ENCODE measurements at regions not wholly inside any gene's neighbourhood (a gene's known extent, or its start where the extent isn't known, plus 50 kb on each side); places are given as distances from the start of the nearest gene placed in this dataset.

GRCh38 chr3:81048058-81048665, 713.3 kb downstream of the GBE1 start:
- no peaks in the 10 kb centered on the region for H3K9me3 Mint-ChIP-seq
- no peak overlapping the region for H3K4me3 Mint-ChIP-seq
- no peaks in the 10 kb centered on the region for H3K36me3 Mint-ChIP-seq (ENCODE audit: low read depth)
- no peaks in the 10 kb centered on the region for H3K4me1 Mint-ChIP-seq
- TF ChIP-seq CTCF (IDR thresholded peaks at IDR 0.05; ENCODE audit: unreplicated experiment in 3 of 3): no peak
- no peak overlapping the region for H3K27ac Mint-ChIP-seq
- peaks cover 4% of the 10 kb centered on the region for H3K27me3 Mint-ChIP-seq (ENCODE audit: low read depth)

GRCh38 chr3:81045976-81046375, 715.5 kb downstream of the GBE1 start:
- Mint-ChIP-seq H3K4me1 (no peaks in the 10 kb centered on the region), H3K9me3 (no peaks in the 10 kb centered on the region), H3K27ac (no peak overlapping the region), H3K36me3 (ENCODE audit: low read depth) (no peaks in the 10 kb centered on the region), H3K4me3 (no peak overlapping the region), H3K27me3 (ENCODE audit: low read depth) (peaks cover 4% of the 10 kb centered on the region)
- TF ChIP-seq CTCF (IDR thresholded peaks at IDR 0.05; ENCODE audit: unreplicated experiment in 3 of 3): no peak

- H3K36me3 Mint-ChIP-seq (ENCODE audit: low read depth): no peaks in the 10 kb centered on the region
- H3K4me3 Mint-ChIP-seq: no peak overlapping the region
- no peaks in the 10 kb centered on the region for H3K9me3 Mint-ChIP-seq
- peaks cover 4% of the 10 kb centered on the region for H3K27me3 Mint-ChIP-seq (ENCODE audit: low read depth)
- H3K27ac Mint-ChIP-seq: no peak overlapping the region
- no peaks in the 10 kb centered on the region for H3K4me1 Mint-ChIP-seq
- TF ChIP-seq CTCF (IDR thresholded peaks at IDR 0.05; ENCODE audit: unreplicated experiment in 3 of 3): no peak
Observed at GRCh38 chr3:81045246-81045645, 716.2 kb downstream of the GBE1 start.

GRCh38 chr3:81043660-81044199, 717.7 kb downstream of the GBE1 start:
- no peaks in the 10 kb centered on the region for H3K4me1 Mint-ChIP-seq
- no peaks in the 10 kb centered on the region for H3K36me3 Mint-ChIP-seq (ENCODE audit: low read depth)
- no peak overlapping the region for H3K27ac Mint-ChIP-seq
- H3K9me3 Mint-ChIP-seq: no peaks in the 10 kb centered on the region
- peaks cover 4% of the 10 kb centered on the region for H3K27me3 Mint-ChIP-seq (ENCODE audit: low read depth)
- no peak overlapping the region for H3K4me3 Mint-ChIP-seq
- TF ChIP-seq CTCF (IDR thresholded peaks at IDR 0.05; ENCODE audit: unreplicated experiment in 3 of 3): no peak

- Mint-ChIP-seq H3K4me3 (no peak overlapping the region), H3K27ac (no peak overlapping the region), H3K27me3 (ENCODE audit: low read depth) (peaks cover 1% of the 10 kb centered on the region), H3K9me3 (no peaks in the 10 kb centered on the region), H3K4me1 (no peaks in the 10 kb centered on the region), H3K36me3 (ENCODE audit: low read depth) (no peaks in the 10 kb centered on the region)
- no peak for TF ChIP-seq CTCF (IDR thresholded peaks at IDR 0.05; ENCODE audit: unreplicated experiment in 3 of 3)
Observed at GRCh38 chr3:81043009-81043408, 718.4 kb downstream of the GBE1 start.

- Mint-ChIP-seq H3K27ac (no peak overlapping the region), H3K9me3 (no peaks in the 10 kb centered on the region), H3K36me3 (ENCODE audit: low read depth) (no peaks in the 10 kb centered on the region), H3K4me1 (no peaks in the 10 kb centered on the region), H3K27me3 (ENCODE audit: low read depth) (no peaks in the 10 kb centered on the region), H3K4me3 (no peak overlapping the region)
- no peak for TF ChIP-seq CTCF (IDR thresholded peaks at IDR 0.05; ENCODE audit: unreplicated experiment in 3 of 3)
Observed at GRCh38 chr3:81041331-81041730, 720.1 kb downstream of the GBE1 start.

All from nephron (organoid).